ENCODE measurements at regions not wholly inside any gene's neighbourhood (a gene's known extent, or its start where the extent isn't known, plus 50 kb on each side); places are given as distances from the start of the nearest gene placed in this dataset.

DNA sequence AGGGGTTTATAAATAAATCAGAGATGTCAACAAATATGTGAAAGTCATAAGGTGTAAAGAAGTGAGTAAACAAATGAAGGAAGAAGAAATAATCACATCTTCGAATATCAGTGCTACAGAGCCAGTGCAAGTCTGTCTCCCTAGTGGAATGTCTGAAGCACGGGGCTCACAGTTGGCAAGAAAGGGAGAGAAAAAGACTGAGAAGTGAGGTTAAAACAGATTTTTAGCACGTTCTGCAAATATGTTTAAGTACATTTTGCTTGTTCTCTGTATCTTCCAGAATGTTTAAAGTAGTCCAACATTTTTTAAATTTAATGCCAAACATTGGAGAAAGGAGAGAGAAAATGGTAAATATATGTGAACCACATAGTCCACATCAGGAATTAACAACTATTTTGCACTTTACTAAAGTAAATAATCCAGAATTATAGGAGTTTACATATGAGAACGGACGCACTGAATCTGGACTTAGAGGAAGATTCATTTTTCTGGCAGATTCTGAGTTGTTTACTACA, 682.4 kb downstream of the LTN1 start:
- Histone ChIP-seq H3K27ac (no peak overlapping the region), H3K4me1 (no peaks in the 10 kb centered on the region), H4K20me1 (ENCODE audit: low read depth) (no peaks in the 10 kb centered on the region), H3K79me2 (ENCODE audit: low read depth) (no peaks in the 10 kb centered on the region), H3K9me3 (ENCODE audit: low read depth) (no peaks in the 10 kb centered on the region), H3K4me3 (no peak overlapping the region), H3F3A (ENCODE audit: low read depth) (no peaks in the 10 kb centered on the region), H2AFZ (replicated peaks) (no peak overlapping the region), H3K4me2 (no peak overlapping the region), H3K27me3 (no peaks in the 10 kb centered on the region), H3K36me3 (no peaks in the 10 kb centered on the region), H3K9ac (no peak overlapping the region)
- DNase-seq (ENCODE audit: low spot score) = no peak
- H3K36me3 Mint-ChIP-seq = no peaks in the 10 kb centered on the region
- no peak for TF ChIP-seq EZH2 (IDR thresholded peaks at IDR 0.05)
- no peak for TF ChIP-seq EZH2phosphoT487 (IDR thresholded peaks at IDR 0.05)
- TF ChIP-seq, protein P1, sequence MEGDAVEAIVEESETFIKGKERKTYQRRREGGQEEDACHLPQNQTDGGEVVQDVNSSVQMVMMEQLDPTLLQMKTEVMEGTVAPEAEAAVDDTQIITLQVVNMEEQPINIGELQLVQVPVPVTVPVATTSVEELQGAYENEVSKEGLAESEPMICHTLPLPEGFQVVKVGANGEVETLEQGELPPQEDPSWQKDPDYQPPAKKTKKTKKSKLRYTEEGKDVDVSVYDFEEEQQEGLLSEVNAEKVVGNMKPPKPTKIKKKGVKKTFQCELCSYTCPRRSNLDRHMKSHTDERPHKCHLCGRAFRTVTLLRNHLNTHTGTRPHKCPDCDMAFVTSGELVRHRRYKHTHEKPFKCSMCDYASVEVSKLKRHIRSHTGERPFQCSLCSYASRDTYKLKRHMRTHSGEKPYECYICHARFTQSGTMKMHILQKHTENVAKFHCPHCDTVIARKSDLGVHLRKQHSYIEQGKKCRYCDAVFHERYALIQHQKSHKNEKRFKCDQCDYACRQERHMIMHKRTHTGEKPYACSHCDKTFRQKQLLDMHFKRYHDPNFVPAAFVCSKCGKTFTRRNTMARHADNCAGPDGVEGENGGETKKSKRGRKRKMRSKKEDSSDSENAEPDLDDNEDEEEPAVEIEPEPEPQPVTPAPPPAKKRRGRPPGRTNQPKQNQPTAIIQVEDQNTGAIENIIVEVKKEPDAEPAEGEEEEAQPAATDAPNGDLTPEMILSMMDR (IDR thresholded peaks at IDR 0.05) = no peak
- H3K27me3 Mint-ChIP-seq (ENCODE audit: insufficient read depth, low read depth) = no peaks in the 10 kb centered on the region
- H3K4me1 Mint-ChIP-seq = no peaks in the 10 kb centered on the region
- no peak overlapping the region for H3K4me3 Mint-ChIP-seq
- H3K27ac Mint-ChIP-seq = no peak overlapping the region
- H3K9me3 Mint-ChIP-seq = peaks cover 3% of the 10 kb centered on the region

DNA sequence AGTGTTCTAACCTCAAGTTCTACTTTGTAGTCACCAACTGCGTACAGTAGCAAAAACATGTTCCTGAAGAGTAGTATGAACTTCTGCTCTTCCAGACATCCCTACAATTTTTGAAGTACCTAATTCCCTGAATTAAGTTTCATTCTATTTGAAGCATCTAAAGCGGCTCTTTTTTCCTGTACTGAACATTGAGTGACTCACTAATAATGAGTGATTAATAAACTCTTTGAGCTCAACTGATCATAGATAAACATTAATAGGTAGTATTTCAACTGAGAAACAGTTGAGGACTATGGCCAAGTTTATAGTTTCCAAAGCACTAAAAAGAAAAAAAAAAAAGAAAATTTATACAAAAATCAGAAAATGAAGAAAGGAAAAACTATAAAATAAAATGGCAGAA, 683.1 kb downstream of the LTN1 start:
- H3K27me3 ChIP-seq = no peaks in the 10 kb centered on the region
- no peak overlapping the region for H3K27ac Mint-ChIP-seq
- no peaks in the 10 kb centered on the region for H3K27me3 Mint-ChIP-seq (ENCODE audit: insufficient read depth, low read depth)
- no peaks in the 10 kb centered on the region for H3K36me3 Mint-ChIP-seq
- no peak overlapping the region for H2AFZ ChIP-seq (replicated peaks)
- no peak overlapping the region for H3K27ac ChIP-seq
- no peaks in the 10 kb centered on the region for H4K20me1 ChIP-seq (ENCODE audit: low read depth)
- peaks cover 3% of the 10 kb centered on the region for H3K9me3 Mint-ChIP-seq
- H3K36me3 ChIP-seq = no peaks in the 10 kb centered on the region
- no peaks in the 10 kb centered on the region for H3K9me3 ChIP-seq (ENCODE audit: low read depth)
- no peaks in the 10 kb centered on the region for H3K4me1 ChIP-seq
- H3K4me2 ChIP-seq = no peak overlapping the region
- no peak overlapping the region for H3K4me3 ChIP-seq
- no peaks in the 10 kb centered on the region for H3K4me1 Mint-ChIP-seq
- H3F3A ChIP-seq (ENCODE audit: low read depth) = no peaks in the 10 kb centered on the region
- H3K4me3 Mint-ChIP-seq = no peak overlapping the region
- DNase-seq (ENCODE audit: low spot score) = no peak
- no peaks in the 10 kb centered on the region for H3K79me2 ChIP-seq (ENCODE audit: low read depth)
- no peak overlapping the region for H3K9ac ChIP-seq
- TF ChIP-seq, protein P1 (IDR thresholded peaks at IDR 0.05) = no peak
- TF ChIP-seq EZH2phosphoT487 (IDR thresholded peaks at IDR 0.05) (no peak), EZH2 (IDR thresholded peaks at IDR 0.05) (no peak)

DNA sequence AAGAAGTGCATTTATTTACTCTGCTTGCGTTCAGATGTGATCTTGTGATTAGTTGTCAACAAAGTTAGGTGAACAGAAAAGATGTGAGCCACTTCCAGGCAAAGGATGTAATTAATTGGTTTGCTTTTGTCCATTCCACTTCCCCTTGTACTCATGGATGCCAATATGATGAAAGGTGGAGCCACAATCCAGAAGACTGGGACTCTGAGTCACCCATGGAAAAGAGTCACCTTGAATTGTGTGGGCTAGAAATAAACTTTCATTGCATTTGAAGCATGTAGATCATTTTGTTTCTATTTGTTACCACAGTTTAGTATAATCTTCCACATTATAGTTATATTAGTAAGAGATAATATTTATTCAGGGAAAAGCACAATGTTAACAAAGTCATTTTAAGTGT, 684.2 kb downstream of the LTN1 start:
- TF ChIP-seq, protein P1 (IDR thresholded peaks at IDR 0.05) = no peak
- TF ChIP-seq EZH2phosphoT487 (IDR thresholded peaks at IDR 0.05) = no peak
- Mint-ChIP-seq H3K27ac (no peak overlapping the region), H3K27me3 (ENCODE audit: insufficient read depth, low read depth) (no peaks in the 10 kb centered on the region), H3K4me1 (no peaks in the 10 kb centered on the region), H3K36me3 (no peaks in the 10 kb centered on the region), H3K4me3 (no peak overlapping the region), H3K9me3 (peaks cover 3% of the 10 kb centered on the region)
- no peaks in the 10 kb centered on the region for H4K20me1 ChIP-seq (ENCODE audit: low read depth)
- H3K9ac ChIP-seq = no peak overlapping the region
- no peaks in the 10 kb centered on the region for H3K79me2 ChIP-seq (ENCODE audit: low read depth)
- H3K4me3 ChIP-seq = no peak overlapping the region
- no peak overlapping the region for H3K4me2 ChIP-seq
- H3K27me3 ChIP-seq = no peaks in the 10 kb centered on the region
- H3K4me1 ChIP-seq = no peaks in the 10 kb centered on the region
- H3K9me3 ChIP-seq (ENCODE audit: low read depth) = no peaks in the 10 kb centered on the region
- H3F3A ChIP-seq (ENCODE audit: low read depth) = no peaks in the 10 kb centered on the region
- H3K27ac ChIP-seq = no peak overlapping the region
- no peaks in the 10 kb centered on the region for H3K36me3 ChIP-seq
- no peak for DNase-seq (ENCODE audit: low spot score)
- no peak overlapping the region for H2AFZ ChIP-seq (replicated peaks)
